GM19452 (cell line): ENCODE measurements at regions not wholly inside any gene's neighbourhood (a gene's known extent, or its start where the extent isn't known, plus 50 kb on each side); places are given as distances from the start of the nearest gene placed in this dataset.

Experiments
- ATAC-seq: cut with Tn5 transposase; IDR thresholded peaks from one replicate; pipeline ENCODE4 v1.9.1; 2021; ENCODE audit not compliant: unreplicated experiment

DNA sequence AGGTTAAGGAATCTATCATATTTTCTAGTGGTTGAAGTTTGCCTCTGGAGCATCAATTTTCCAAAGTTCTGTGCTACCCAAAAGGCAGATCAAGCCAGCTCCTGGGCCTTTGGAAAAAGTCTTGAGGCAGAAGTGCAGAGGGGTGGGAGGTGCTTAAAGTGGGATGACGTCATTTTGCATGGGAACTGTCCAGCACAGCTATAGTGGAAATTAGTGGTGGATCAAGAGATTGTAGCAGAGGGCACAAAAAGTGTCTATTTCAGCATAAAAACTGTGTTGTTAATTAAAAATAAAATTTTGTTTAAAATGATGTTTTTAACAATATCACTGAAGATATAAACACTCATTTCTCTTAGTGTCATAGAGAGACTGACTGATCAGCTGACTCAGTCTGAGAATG lies 221.9 kb downstream of the LRRN1 start:
- ATAC-seq, result no peak

DNA sequence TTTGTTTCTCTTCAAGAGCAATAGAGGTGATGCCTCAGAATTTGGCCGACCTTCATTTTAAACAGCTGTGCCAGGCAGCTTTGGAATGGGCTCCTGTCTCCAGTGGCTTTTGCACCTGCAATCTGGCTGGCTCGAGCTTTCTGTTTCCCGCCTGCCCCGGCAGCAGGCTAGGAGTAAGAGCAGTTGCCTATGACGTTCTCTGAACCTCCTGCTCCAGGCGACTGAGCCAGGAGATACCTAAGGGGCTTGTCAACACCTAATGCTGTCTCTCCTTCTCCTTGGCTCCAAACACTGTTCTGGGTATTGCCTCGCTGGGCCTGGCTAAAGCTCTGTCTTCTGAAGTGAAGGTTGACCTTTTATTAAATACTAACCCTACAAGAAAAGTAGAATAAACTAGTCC lies 229.9 kb downstream of the LRRN1 start:
- ATAC-seq, result no peak

DNA sequence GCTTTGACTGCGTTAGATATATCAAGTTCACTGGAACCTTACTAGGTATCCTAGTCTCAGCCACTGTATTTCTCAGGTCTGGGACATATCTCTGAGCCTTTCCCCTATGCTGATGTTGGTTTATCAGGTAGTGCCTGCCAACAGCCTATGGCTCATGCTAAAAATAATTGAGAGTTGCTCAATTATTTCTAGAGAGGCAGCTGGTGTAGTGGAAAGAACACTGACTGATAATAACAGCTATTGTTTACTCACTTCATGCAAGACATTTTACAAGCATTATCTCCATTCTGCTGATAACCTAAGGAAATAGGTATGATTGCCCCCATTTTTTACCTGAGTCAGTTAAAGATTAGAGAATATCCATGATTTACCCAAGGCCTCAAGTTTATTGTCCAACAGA lies 231.4 kb downstream of the LRRN1 start:
- no peak for ATAC-seq

DNA sequence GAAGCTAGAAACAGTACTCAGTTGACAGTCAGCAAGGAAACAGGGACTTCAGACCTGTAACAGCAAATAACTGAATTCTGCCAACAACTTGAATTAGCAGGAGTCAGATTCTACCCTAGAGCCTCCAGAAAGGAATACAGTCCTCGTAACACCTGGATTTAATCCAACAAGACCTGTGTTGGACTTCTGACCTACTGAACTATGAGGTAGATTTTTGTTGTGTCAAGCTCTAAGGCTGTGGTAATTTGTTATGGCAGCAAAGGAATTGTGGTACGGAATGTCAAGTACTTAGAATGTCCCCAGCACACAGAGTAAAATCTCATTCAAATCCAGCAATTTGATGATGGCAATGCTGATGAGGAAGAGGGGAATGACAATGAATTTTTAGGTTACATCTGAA lies 234.1 kb downstream of the LRRN1 start:
- no peak for ATAC-seq

DNA sequence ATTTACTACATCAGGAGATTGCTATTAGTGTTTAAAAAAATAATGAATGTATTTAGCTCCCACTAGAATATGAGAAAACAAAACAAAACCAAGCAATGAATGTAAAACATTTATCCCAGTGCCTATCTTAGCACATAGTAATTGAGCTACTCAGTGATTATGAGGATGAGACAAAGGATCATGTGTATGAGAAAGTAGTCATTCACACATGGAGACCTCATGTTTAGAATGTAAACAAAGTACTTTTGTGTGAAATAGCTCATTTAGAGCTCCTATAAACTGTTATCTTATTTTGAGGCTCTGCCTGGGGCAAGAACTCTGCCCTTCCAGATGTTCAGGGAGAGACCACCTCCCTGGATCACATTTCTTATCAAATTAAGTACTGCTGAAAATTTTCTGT lies 236.8 kb downstream of the LRRN1 start:
- no peak for ATAC-seq

DNA sequence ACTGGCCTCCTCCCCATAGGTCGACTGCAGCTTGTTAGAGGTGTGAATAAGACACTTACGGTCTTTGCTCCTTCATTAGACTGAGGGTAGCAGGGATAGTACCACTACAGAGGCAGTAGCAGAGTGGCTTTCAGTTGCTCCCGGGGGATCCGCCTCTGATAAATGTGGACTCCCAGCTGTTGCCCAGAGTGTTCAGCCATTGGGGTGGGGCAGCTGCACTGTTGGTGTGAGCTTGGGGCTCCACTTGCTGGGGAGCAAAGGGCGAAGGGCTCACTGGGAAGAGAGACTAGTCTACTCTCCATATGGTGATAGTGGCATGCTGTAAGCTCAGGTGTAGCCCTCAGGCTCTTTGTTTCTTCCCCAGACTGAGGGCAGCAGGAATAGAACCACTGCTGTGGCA lies 239.1 kb downstream of the LRRN1 start:
- ATAC-seq, result no peak

DNA sequence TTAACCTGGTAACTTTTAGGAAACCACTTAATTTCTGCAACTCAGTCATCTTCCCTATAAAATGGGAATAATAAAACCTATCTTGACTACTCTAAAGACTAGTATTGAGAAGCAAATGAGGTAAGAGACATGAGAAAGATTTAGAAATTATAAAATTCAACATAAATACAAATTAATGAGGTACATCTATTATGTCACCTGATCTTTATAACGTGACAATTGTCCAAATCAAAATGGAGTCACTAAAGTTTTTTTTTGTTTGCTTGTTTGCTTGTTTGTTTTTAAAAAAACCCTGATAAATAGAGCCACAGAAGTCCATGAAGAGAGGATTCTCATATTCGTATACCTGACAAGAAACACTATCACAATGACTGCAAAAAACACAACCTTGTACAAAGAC lies 242.8 kb downstream of the LRRN1 start:
- no peak for ATAC-seq

DNA sequence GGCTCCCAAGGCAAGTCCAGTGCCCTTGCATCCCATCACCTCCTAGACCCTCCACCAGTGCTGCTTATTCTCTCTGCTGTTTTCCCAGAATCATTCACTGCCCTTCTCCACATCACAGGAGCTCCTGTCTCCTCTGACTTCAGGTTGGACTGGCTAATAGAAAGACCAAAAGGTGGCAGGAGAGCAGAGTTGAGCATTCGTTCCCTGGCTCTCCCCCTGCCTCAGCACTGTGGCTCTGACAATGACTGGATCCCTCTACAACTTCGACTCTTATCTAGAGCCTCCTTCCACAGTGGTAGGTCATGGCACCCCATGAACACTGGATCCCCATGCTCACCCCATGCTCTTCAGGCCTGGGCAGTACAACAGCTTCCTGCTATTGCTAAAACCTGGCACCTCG lies 243.6 kb downstream of the LRRN1 start:
- no peak for ATAC-seq

DNA sequence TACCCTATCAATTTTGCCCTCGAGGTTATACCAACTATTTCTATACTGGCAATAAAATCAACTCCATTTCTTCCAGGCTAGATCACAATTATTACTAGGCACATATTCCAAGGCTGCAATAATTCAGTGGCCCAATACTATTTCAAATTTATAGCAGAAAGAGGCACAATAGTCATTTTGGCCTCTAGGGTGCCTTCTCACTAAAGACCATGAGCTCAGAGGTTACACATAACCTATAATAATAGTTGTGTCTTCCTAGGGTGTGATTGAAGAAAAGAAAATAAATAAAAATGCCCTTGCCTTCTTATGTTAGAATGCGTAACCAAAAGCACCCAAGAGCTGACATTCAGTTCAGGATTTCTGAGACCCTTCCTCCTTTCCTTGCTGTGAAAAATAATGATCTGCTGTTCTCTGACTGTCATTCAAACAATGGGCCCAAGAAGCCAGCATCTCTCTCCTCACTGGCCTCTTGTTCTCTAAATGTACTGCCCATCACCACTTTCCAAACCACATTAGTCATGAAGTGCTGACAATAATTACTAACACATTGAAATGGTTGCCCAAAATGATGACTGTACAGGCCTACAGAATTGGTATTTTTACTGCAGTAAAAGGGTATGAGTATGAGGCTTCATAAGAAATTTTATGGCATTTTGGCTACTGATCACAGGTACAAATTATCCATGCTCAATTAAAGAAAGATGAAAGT lies 244.8 kb downstream of the LRRN1 start:
- no peak for ATAC-seq

DNA sequence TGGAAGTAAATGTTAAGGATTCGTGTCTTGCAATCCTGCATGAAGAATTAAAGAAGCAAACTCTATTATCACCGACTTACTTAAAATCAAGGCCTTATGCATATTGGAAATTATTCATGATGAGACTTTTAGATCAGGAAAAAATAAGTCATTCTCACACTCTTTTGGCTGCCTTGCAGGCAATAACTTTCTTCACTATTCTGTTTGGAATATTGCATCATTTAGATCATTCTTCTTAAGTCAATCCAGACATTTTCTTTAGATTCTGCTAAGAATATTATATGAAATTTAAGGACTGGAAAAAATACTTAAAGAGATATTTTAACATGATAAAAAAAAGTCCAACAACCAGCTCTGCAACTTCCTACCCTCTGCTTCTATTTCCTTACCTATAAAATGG lies 245.4 kb downstream of the LRRN1 start:
- no peak for ATAC-seq

DNA sequence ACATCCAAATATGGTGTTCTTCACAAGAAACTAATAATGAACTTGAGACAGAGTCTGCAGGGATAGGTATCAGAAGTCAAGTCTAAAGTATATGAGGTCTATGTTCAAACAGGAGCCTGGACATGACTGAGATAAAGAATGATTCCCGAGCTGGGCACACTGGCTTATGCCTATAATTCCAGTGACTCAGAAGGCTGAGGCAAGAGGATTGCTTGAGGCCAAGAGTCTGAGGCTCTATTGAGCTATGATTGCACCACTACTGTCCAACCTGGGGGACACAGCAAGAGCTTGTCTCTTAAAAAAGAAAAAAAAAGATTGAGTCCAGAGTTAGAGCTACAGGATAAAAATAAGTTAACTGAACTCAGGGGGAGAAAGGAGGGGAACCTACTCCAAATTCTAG lies 246.5 kb downstream of the LRRN1 start:
- ATAC-seq, result no peak

DNA sequence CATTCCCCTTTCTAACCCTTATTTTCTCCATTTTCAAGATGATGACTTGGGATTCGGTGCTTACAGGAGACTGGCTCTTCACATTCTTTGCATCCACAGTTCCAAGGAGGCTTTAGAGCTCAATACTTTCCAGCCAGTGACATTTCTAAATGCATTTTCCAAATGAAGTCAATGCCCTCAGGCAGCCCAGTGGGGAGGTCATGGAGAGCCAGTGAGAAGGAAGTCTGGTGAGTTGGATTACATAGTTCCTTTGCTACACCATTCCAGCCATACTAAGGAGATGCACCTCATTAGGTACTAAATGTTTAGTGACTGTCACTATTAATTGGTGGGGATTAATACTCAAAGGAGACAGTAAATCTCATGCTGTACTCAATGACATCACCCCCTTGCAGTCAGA lies 248.1 kb downstream of the LRRN1 start:
- ATAC-seq, result no peak

DNA sequence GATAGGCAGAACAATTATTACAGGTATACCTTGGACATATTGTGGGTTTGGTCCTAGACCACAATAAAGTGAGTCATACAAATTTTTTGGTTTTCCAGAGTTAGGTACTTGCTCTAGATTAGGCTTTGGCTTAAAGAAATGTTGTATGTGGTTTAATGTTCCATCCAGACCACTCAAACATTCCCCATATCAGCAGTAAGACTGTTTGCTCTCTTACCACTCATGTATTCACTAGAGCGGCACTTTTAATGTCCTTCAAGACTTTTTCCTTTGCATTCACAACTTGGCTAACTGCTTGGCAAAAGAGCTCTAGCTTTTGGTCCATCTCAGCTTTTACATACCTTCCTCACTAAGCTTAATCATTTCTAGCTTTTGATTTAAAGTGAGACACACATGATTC lies 250.5 kb upstream of the SETMAR start:
- ATAC-seq, result no peak

DNA sequence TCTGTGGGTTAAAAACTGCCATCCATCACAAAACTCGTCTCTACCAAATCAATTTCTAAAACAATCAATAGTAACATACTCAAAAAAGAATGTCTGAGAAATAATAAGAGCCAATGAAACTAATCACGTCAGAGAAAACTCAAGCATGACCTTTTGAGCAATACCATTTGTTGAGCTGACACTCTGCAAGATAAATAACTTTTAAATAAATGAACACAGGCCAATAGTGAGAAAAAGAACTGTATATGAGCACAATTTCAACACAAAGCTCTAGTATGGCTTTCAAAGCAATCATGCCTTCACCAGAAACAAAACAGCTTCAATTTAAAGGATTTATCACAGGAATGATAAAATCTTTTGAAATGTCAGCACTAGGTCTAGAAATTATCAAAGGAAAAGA lies 249.2 kb upstream of the SETMAR start:
- no peak for ATAC-seq

DNA sequence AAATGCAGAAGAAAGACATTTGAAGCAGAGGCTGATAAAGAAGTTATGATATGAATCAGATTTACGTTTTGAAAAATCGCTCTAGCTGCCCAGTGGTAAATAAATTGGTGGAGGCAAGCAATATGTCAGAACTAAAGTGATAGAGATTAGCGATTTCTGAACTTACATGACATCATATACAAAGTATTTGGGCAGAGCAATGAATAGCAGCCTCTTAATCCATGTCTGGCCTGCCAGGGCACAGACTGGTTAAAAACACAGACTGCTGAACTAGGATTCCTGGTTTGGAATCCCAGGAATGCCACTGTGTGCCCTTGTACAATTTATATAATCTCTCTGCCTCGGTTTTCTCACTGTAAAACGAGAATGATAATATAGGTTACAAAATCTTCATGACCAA lies 243.1 kb upstream of the SETMAR start:
- ATAC-seq, result no peak

DNA sequence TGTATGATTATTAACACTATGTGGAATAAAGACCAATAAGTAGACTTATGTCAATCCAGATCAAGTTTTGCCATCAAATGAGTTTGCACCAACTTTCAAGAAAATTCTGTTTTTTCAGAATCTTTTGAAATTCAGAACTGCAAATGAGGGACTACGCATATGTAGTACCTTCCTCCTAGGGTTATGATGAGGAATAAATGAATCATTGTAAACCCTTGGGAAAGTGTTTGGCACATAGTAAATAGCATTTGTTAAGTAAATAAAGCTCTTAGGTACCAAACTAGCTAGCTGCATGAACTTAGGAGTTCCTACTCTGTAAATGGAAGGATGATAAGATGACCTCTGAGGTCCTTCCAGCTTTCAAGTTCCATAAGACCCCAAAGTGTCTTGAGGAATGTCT lies 242.6 kb upstream of the SETMAR start:
- ATAC-seq, result no peak

DNA sequence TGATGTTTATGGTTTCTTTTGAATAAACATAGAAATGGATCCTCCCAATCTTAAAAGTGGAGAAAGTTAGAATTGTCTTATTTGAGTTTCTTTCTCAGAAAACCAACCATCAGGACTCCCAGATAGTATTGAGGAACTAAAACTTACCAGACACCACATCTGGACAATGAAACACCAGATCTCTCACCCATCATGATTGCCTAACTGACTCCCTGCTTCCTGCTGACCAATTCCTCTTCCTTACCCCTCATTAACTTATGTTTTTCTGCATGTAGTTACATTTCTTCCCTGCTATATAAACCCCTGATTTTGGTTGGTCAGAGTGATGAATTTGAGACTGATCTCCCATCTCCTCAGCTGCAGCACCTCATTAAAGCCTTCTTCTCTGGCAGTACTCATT lies 242.0 kb upstream of the SETMAR start:
- ATAC-seq, result no peak

DNA sequence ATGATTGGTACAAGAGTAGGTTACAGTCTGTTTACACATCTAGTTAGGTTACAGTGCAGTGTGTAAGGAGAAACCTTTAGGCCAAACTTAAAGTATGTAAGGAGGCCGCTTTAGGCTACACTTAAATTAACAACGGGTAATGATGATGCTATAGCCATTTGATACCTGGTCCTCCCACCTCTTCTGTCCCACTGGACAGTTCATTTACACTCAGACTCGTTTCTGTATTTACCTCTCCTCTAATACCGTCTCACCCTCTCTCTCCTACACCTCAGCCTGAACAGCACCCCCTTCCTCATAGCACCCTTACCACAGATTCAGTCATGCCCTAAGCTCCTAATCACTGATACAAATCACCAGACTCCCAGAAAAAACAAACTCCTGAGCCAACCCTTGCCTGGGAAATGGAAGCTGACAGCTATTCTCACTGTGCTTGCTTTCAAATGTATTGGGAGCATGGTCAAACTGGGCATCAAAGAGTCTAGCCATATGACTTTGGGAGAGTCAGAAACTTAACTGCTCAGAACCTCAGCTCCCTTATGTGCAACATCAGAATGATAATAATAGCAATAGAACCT lies 241.3 kb upstream of the SETMAR start:
- ATAC-seq, result no peak

DNA sequence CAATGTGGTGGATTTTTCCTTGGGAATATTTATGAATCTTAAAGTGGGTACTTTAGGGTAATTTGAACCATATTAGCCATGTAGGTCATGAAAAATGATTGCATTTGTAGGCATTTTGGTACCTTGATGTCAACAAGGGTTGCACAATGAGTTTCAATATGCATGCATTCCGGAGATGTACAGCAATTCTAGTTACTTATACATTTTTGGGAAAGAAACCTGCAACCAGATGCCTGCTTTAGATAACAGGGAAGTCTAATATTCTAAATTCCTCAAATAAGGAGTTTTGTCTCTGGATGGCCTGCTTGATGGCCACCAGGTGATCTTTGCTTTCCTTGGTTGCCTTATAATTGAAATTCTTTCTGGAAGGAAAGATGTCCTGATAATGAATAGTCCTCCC lies 240.5 kb upstream of the SETMAR start:
- ATAC-seq, result no peak

DNA sequence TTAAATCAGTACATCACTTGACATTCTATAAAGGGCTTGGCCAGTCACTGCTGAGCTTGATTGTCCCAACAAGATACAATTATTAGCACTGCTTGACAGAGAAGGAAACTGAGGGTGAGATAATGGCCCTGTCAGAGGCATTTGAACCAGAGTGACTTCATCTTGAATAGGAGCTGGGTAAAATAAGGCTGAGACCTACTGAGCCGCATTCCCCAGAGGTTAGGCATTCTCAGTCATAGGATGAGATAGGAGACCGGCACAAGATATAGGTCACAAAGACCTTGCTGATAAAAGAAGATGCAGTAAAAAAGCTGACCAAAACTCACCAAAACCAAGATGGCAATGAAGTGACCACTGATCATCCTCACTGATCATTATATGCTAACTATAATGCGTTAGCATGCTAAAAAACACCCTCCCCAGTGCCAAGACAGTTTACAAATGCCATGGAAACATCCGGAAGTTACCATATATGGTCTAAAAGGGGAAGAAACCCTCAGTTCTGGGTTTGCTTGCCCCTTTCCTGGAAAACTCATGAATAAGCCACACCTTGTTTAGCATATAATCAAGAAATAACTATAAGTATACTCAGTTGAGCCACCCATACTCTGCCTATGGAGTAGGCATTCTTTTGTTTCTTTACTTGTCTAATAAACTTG lies 239.1 kb upstream of the SETMAR start:
- no peak for ATAC-seq

DNA sequence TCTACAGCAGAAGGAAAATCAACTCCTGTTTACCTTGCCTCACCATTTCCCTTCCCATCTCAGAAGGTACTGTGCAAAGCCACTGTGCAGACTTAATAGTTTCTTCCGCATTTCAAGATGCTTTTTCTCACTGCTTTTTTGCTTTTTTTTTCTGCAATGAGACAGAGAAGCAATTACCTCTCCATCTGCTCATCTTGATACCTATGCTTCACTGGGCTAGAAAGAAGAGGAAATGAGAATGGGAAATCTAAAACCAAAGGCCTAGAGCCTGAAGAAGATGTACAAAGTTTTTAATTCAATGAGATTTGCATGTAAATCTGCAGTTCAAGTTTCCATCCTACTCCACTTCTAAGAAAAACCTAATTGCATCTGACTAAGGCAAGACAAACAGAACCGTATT lies 238.1 kb upstream of the SETMAR start:
- ATAC-seq, result no peak

DNA sequence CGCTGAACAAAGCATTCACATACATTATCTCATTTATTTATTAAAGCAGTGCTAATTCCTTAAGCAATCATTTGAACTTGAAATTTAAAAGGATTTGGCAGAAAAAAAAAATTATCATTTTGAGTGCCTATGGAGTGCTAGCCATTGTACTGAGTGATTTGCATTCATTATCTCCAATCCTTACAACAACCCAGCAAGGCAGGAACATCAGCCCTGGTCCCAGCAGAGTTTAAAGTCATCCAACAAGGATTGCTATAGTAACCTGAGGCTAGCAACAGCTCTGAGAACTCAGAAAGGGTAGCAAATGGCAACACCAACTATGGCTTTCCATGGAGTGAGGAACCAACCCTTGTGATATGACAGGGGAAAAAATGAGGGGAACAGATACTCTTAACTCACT lies 237.6 kb upstream of the SETMAR start:
- no peak for ATAC-seq

DNA sequence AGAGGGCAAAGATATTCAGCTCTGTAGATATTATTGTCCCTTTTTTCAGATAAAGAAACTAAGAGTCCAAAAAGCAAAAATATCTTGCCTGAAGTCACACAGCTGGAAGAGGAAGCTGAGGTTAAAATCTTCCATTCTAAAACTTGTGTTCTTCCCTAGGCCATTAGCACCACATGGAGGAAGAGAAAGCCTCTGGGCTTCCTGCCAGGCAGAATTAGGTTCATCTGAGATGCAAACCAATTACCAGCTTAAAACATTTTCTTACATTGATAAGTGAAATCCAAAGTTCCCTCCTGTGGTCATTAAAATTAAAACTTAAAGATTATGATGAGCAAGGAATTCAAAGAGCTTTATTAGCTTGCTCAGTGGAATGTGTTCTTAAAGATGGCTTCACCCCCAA lies 235.3 kb upstream of the SETMAR start:
- ATAC-seq, result no peak
